ENCODE measurements at regions not wholly inside any gene's neighbourhood (a gene's known extent, or its start where the extent isn't known, plus 50 kb on each side); places are given as distances from the start of the nearest gene placed in this dataset.
"Not testable (repeated sequence)": the region's sequence is repeated elsewhere in the genome, so short reads cannot be mapped to it uniquely, and the experiment has no call there.

GRCh38 chr14:28361486-28361885 lies 405.1 kb upstream of the FOXG1 start:
- no peak for DNase-seq

DNA sequence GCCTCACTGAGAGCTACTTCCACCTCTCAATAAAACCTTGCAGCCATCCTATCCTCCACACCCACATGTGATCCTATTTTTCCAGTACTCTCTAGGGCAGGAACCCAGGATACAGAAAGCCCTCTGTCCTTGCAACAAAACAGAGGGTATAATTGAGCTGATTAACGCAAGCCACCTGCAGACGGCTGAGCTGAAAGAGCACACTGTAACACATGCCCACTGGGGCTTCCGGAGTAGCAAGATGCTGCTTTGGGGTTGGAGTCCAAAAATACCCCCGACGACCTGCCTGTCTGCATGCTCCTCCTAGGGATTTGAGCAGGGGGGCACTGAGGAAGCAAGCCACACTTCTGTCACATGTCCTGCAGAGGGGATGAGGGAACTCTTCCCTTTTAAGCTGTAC lies 401.1 kb upstream of the FOXG1 start:
- DNase-seq = no peak

GRCh38 chr14:28373721-28374120 lies 392.9 kb upstream of the FOXG1 start:
- DNase-seq = no peak

GRCh38 chr14:28375295-28375694 lies 391.3 kb upstream of the FOXG1 start:
- DNase-seq = no peak

DNA sequence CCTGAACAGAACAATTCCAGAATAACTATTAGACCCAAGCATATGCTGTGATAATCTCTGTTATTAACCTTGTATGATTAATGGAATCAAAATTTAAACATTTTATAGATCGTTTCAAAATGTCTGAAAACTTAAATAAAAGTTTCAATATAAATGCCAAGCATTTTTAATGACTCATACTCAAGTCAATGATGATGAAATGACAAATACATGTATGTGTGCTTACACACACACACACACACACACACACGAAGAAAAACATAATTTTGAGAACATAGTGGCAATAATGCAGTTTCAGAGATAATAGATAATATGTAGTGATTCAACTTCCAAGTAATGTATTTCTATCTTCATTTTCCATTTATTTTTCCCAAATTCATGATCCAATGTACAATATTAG lies 384.9 kb upstream of the FOXG1 start:
- DNase-seq = no peak

DNA sequence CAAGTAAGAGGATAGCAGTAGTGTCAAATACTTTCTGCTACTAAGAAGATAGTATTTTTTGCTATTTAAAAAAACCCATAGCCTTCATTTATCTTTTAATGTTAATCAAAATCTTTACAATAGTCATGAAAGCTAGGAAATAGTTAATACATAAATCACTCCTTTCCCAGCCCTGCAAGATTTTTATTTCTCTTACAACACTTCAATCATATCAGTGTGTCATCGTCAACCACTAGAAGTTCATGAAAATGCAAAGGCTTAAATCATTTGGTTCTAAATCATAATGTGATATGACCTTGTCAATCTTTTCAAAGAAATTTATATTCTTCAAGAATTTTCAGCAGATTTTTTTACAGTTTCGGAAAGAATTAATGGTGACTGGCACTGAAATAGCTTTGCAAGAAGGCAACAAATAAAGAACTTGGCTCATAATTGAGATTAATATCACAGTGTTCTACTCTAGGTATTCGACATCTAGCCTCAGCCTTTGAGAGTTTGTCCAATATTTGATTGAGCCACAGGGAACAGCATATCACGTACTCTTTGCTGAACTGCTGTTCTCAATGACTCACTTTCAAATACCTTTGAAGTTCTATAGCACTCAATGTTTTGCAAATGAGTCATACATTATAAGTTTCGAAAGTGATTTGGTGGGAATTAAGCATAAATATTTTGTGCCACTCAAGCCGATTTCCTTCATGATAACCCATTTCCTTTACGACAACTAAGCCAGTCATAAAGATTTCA lies 384.0 kb upstream of the FOXG1 start:
- DNase-seq = no peak

DNA sequence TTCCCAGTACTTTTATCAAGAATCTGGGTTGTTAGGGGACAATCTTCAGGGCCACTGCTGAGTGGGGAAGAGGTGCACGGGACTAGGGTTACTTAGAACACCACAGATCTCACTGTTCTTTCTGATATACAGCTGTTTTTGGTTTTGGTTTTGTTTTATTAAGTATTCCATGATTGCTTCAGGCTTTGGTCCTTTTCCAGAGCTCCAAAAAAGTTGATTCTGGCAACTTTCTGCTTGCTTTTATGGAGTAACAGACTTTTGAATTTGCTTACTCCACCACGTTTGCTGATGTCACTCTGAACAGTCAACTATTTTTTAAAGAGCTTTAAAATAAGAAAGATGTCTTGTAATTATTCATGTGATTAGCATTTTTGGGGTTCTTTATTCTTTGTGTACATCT lies 368.1 kb upstream of the FOXG1 start:
- DNase-seq = no peak

DNA sequence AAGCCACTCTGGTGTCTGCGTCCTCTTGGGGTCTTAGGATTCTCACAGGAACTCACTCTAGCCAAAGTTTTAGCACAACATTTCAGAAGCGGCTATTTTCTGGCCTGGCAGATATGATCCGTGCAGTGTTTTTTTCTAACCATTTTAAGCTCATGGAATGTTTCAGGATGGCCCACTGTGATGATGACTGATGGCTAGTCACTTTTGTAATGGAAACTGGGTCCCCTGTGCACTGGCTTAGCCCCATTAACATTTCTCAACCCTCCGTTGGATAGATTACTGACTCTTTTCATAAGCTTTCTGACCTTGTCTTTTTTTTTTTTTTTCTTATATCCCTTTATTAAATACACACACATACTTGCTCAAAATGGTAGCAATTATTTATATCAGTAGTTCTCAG lies 364.9 kb upstream of the FOXG1 start:
- DNase-seq = not testable (repeated sequence)

- no peak for DNase-seq
Measured at GRCh38 chr14:28406196-28406595, 360.4 kb upstream of the FOXG1 start.

GRCh38 chr14:28407031-28407825 lies 359.4 kb upstream of the FOXG1 start:
- no peak for DNase-seq

GRCh38 chr14:28407996-28408395 lies 358.6 kb upstream of the FOXG1 start:
- no peak for DNase-seq

GRCh38 chr14:28412077-28412476 lies 354.5 kb upstream of the FOXG1 start:
- DNase-seq = no peak

DNA sequence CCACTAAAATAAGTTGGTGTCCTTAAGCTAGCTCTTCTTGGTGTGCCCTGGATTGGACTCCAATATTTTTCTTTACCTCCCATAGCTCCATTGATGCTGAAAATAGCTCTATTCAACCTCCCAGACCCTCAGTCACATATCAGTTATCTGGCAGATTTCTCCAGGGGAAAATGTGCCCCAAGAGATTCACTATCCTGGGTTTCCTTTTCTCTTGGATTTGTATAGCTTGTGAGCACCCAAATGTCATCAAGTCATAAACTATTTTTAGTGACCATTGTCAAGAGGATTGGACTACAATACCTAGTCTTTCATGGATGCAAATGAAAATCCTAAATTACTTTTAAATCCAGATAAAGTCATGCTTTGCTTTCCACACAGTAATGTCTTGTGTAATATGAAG lies 339.6 kb upstream of the FOXG1 start:
- DNase-seq = no peak

DNA sequence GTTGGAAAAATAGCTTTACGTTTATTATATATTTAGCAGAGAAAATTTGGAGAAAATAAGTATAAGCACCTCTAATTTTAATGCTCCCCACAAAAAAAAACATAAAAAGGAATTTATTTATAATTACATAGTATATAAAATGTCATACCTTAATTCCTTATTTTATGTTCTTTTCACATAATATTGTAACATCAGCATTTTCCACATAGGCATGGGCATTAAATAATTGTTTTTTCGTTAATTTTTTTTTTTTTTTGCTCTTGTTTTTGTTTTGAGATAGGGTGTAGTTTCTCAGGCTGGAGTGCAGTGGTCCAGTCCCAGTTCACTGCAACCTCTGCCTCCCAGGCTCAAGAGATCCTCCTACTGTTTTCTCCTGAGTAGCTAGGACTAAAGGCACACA lies 329.8 kb upstream of the FOXG1 start:
- no peak for DNase-seq

DNA sequence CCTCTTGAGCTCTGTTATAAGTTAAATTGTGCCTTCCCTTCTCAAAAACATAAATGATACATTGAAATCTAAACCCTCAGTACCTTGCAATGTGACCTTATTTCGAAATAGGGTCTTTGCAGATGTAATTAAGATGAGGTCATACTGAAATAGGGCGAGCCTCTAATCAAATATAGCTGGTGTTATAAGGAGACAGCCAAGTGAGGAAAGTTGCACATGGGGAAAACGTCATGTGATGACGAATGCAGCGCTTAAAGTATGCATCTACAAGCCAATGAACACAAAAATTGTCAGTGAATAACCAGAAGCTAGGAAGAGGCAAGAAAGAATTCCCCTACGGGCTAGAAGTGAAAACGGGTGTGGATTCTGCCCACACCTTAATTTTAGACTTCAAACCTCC lies 305.2 kb upstream of the FOXG1 start:
- DNase-seq = no peak

DNA sequence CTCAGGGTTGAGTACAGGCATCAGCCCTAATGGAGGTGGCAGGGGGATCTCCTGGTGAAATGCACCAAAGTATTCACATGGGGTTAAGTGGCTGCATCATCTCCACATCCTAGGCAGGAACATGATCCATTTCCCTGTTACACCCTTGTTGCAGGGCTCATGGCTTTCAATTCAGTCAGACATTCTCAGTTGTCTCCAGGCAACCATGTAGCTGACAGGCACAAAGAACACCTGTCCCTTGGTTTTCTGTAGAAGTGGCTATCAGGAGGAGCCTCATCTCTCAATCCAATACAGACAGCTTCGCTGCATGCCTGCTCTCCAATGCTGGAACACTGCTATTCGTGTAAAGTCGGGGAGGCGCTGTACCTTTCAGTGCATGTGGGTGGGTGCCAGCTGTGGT lies 299.0 kb upstream of the FOXG1 start:
- no peak for DNase-seq

DNA sequence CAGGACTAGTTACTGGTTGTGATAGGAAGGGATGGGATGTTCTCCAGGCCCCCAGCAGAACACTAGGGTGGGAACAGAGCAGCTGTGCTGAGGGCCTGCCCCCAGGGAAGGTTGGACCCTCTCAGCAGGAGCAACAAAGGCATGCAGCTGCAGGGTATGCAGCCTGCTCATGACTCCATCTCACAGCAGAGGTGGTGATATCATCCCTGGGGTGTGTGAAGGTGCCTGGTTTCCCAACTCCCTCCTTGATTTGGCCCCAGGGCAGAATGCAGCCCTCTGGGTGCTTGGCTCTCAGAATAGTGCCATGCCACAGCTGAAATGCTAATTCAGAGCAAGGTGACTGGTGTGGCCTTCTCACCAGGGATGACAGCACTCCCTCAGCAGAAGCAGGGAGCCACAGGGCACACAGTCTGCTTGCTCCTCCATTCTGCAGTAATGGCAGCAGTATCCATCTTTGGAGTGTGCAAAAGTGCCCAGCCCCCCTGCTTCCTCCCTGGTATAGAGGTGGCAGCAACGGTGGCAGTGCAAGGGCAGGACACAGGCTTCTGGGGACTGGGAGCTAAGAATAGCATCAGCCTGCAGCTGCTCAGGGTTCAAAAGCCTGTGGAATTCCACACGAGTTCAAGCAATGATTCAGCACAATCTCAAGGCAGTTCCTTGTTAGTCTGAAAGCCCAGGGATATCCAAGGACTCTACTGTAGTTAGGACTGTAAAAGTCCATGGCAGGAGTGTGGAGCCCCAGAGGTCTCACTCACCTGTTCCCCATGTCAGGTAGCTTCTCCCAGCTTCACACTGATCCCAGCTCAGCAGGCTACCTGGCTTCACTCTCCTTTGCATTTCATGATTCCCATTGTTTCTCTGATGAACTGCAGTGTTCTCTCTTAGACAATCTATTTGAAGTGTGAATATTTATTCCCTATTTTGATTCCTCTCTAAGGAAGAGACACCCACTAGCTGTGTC lies 298.1 kb upstream of the FOXG1 start:
- DNase-seq = no peak

GRCh38 chr14:28482251-28483040 lies 284.1 kb upstream of the FOXG1 start:
- DNase-seq = no peak

GRCh38 chr14:28483506-28483905 lies 283.1 kb upstream of the FOXG1 start:
- no peak for DNase-seq

DNA sequence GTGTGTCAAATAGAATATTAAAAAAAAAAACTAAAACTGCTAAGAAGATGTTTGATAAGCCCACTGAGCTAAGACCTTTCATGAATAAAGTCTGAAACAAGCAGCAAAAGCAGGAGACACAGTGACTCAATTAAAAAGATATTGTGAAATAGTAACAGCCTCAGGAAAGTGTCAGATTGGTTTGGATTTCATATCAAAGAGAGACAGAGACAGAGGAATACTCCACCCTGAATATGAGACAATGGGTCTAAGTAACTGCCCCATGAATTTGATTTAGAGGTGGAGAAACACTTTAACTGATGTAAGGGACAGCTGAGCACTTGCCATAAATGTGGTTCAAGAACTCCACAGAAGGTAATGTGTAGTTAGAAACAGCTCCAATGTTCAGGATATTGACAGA lies 277.9 kb upstream of the FOXG1 start:
- DNase-seq = no peak

DNA sequence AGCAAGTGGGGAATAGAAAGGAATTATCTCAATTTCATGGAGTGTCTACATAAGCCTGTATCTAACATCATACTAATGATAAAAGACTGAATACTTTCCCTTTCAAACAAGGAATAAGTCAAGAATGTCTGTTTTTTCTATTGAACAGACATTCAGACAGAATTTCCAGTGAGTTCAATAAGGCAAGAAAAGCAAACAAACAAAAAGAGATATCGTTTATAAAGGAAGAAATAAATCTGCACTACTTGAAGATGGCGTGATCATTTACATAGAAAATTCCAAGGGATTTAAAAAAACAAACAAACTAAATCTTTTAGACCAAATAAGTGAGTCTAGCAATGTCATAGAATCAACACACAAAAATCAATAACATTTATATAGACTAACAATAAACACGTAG lies 273.1 kb upstream of the FOXG1 start:
- DNase-seq = no peak

DNA sequence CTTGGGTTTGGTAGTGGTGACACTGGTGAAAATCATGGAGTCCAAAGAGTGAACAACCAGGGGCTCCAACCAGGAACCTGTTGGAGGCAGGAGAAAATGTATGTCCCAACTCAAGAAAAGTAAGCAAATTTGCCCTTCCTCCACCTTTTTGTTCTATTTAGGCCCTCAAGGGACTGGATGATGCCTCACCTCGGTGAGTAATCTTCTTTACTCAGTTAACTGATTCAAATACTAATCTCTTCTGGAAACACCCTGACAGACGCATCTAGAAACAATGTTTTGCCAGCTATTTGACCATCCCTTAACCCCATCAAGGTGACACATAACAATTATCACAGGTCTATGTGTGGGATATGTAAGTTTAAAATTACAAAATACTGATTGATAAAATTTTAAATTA lies 272.4 kb upstream of the FOXG1 start:
- DNase-seq = no peak
